NCI-H460 (cell line): ENCODE measurements at regions not wholly inside any gene's neighbourhood (a gene's known extent, or its start where the extent isn't known, plus 50 kb on each side); places are given as distances from the start of the nearest gene placed in this dataset.
A peak's percentile ranks its signal among the peaks of the same experiment; 100 is the strongest.

Source experiments
- DNase-seq: peaks from one replicate; pipeline ENCODE4 v3.0.0-alpha.2; 2016; ENCODE audit warnings: low read depth; ENCODE audit errors: extremely low read depth

DNA sequence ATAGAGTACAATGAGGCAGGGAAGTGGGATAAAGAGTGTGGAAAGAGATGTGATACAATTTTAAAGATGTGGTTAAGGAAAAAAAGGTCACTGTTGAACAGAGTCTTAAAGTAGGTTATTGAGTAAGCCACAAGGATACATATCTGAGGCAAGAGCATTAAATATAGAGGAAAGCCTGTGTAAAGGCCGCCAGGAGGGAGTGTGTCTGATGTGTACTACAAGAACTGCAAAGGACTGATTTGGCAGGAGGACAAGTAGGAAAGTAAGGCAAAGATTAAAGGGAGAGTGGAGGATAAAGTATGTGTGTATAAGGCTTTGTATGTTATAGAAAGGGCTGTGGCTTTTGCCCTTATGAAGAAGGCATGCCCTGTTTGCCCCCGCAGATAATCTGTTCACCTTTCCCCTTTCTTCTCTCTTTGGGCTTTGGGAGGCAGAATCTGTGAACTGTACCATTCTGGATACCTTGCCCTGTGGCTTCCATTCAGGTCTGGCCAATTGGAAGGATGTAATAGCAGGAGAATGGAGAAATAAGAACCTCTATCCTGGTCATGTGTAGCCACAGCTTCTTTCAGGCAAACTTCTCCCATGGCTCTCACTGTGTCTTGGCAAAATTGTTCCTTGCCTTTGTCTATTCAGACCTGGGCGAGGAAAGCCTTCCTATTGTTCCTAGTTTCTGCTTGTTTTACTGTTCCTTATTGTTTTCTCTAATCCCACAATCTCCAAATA lies 68.9 kb upstream of the FAM47B start:
- DNase-seq = no peak

DNA sequence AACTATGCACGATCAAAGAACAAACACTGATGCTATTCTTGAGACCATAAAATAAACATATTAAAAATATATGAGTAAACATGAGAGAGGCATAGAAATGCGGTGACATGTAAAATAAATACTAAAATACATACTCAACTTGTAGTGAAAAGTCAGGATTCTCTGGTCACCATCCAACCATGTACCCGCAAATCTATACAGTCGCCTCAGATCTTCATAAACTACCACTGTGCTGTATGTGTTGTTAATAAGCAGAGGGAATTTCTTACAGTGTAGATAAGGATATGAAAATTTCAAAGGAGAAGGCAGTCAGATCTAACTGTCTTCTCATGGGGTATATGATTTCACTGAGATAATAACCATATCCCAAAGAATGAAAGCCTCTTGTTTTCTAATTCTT lies 67.8 kb upstream of the FAM47B start:
- DNase-seq = no peak

DNA sequence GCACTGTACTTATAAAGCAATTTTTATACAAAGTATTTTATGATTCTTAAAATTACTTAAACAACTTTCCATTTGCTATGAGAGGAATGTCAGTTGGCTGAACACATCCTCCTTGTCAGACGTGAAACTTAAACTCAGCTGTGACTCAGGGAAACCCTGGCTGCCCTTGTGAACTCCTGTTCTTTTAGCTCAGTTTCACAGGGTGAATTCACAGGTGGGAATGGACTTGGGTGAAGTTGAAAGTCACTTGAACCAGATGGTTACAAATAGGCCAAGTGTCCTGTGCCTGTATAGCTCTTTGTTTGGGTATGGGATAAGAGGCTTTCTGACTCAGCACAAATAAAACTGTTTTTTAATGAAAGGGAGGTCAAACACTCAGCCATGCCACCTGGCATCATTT lies 67.4 kb upstream of the FAM47B start:
- DNase-seq = peak; percentile 21

DNA sequence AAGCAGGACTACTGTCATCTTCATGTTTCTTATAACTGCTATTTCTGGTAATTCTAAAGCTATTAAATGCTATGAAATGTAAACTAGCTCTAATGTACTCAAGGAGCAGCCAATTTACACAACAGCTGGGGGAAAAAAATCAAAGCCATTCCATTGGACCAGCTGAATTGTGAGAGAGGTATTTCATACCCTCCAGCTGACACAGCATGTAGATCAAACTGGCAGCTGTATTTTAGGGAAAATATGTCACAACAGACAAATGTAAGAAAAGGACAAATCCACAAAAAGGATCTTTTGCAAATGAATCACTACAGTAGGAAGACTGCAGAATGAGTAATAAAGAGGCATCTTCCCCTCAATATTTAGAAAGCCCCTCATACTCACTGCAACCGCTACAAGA lies 65.2 kb upstream of the FAM47B start:
- no peak for DNase-seq

DNA sequence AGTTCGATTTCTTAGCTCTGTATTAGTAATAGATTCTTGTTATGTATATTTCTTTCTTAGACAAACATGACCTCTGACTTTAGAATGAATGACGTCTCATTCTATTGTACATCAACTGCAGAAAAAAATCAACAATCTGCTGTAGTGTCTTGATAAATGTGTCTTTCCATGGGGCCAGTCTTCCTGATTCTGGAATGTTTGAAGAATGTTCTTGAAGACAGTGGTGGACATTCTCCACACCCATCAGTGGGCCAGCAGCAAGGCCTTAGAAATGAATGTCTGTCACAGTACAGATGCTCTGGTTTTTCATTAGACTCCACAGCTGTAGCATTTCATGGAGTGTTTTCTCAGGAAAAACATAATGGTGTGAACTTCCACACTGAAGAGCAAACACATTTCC lies 63.2 kb upstream of the FAM47B start:
- no peak for DNase-seq

DNA sequence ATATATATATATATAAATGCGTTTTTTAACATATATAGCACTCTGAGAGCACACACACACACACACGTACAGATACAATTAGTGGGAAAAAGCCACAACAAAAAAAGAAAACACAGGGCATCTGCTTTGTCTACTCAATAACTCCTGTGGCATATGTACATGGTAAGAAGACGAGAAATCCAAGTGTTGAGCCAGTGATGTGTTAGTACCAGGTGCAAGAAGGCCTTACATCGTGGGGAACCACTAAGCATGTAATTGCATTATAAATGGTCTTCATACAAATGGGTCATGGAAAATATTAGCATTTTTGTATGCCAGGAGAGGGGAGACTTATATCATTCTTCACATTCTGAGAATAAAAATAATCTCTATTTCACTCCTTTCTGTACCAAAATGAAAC lies 62.7 kb upstream of the FAM47B start:
- DNase-seq = no peak

DNA sequence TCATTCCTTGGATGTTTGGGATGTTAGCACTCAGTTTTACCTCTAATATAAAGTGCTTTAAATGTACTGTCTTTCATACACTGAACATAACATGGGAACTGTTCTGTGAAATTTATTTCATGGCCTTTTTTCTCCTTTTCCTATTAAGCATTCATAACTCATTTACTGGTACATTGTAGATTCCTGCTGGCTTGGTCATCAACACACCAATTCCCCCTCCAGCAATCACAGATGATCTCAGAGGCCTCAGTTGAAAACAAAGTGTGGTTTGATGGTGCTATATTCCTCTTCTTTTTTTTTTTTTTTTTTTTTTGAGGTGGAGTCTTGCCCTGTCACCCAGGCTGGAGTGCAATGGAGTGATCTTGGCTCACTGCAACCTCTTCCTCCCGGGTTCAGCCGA lies 61.9 kb upstream of the FAM47B start:
- DNase-seq = no peak

DNA sequence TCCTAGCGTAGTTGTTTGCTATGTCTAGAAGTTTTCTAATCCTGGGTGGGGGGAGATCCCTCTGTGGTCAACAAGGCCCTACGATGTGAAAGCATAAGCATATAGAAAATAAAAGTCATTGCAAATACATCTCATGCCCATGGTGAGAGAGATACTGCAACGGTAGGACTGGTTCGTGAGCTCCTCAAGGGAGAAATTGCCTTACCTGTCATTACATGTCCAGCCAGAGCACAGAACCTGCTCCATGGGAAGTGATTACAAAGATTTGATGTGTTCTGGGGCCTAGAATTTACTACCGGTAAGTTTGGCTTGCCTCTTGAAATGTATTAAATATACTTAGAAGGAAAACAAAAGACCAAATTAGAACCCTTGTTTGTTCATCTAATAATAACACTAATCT lies 60.9 kb upstream of the FAM47B start:
- no peak for DNase-seq

DNA sequence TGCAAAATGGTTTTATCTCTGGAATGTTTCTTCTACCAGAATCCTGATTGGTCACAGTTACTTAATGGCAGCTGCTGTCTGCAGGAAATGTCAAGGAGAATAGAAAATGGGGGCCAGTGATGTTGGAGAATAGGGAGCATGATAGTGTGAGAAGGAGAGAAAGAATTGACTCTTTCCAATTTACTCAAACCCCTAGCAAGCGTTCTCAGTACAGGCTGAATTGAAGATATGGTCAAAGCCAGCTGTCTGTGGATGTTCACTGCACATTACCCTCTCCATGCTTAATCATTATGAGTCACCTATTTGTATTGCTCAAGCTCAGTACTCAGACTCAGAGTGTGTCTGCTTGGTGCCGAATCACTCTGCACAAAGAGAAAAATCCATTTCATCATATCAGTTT lies 57.8 kb upstream of the FAM47B start:
- peak; percentile 71 for DNase-seq

DNA sequence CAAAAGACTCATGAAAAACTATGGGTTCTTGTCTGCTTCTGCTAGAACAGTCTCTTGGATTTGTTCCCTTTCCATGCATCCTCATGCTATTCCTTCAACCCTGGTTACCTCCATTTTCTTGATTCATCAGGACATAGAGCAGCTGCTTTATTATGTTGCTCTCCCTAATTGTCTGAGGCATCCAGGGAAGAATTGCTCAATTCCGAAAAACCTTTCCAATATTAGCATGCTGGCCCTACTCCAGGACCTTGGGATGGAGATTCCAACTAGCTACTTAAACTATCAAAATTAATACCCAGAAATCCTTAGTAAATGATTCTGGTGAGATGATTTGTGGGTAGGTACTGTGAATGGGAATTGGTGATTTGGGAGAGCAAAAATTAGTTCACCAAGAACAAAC lies 56.6 kb upstream of the FAM47B start:
- DNase-seq = no peak

DNA sequence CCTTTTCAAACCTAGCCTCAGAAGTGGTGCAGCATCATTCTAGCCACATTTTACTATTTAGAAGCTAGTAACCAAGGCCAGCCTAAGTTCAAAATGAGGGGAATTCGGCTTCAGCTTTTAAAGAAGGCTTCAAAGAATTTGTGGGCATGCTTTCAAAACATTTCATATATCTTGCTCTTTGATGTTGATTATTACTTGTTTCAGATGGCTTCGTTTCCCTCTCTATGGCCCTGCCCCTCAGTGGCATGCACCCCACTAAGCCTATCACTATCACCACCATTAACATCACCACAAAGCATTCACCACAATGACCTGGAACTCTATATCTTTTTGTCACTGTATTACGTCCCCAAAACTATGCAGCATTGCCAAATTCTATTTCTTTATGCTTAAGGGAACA lies 51.2 kb upstream of the FAM47B start:
- DNase-seq = no peak
